HG02938 (cell line): ENCODE measurements at regions not wholly inside any gene's neighbourhood (a gene's known extent, or its start where the extent isn't known, plus 50 kb on each side); places are given as distances from the start of the nearest gene placed in this dataset.
A peak's percentile ranks its signal among the peaks of the same experiment; 100 is the strongest.
"Not testable (repeated sequence)": the region's sequence is repeated elsewhere in the genome, so short reads cannot be mapped to it uniquely, and the experiment has no call there.

Experiments
- ATAC-seq: cut with Tn5 transposase; IDR thresholded peaks from one replicate; pipeline ENCODE4 v1.9.1; 2021; ENCODE audit warnings: mild to moderate bottlenecking, moderate library complexity; ENCODE audit not compliant: unreplicated experiment

DNA sequence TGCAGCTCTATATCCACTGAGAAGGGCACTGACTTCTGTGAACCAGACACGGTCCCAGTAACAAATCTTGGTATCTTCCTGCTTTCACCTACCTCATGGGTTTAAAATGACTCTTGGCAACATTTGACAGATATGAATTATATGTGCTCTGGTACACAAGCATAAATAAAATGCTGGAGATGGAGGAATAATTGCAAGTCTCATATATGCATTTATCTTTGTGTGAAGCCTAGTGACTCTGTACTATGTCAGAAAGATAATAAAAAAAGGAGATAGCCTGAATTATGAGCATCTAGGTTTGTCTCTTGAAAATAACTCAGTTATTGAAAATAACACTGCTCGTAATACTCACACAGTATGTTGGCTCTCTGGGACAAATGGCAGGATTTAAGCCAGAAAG, 167.1 kb upstream of the CRBN start:
- ATAC-seq = no peak

GRCh38 chr3:3342141-3342540, 162.7 kb upstream of the CRBN start:
- no peak for ATAC-seq

DNA sequence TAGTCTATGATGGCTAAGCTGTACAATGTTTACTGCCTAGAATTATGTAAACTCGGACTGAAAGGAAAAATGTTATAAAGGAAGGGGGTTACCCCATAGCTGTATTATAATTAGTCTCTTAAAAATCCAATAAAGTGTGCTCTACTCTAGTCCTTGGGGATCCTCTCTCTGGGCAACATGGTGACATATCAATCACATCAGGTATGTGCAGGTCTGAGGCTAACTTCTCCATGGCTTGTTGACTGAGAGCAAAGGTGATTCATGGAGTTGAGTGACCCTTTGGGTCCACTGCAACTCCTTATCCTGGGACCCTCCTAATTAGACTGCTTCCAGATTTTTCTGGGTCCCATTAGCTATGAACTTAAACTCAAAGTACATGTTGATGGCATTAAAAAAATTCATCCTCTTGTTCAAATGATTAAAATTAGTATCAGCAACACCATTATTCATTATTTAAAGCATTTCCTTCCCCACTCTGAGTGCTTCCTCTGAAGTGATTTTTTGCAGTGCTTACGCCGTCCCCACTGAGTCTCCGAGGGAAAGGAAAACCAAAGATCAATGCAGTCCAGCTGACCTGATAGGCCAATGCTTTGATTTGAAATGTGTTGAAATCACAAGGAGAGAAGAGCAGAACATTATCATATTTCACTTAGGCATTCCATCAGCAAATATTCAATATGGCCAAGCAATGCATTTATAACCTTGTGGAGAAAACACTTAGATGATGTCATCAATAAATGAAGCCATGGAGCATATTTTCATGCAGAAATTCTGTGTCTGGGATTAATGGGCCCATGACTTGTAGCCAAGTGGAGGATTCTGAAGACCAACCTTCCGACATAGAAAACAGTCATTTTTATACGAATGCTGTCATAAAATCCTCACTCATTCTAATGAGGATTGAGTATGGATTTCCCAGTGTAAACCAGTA, 161.7 kb upstream of the CRBN start:
- ATAC-seq = no peak

DNA sequence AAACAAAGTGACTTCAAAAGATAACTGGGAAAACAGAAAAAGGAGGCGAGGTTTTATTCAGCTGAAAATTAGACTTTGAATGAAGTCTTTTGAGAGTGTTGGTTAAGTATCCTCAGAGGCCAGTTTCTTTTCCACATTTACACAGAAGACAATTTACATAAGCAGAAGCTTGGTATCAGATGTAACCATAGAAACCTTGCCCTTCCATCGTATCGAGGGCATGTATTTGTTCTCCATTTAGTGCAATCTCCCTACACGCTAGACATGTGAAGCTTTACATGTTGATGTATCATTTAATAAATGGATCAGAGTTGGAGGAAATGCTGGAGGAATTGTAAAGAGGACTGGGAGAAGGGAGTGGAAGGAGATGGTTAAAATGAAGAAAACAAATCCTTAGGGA, 161.0 kb upstream of the CRBN start:
- ATAC-seq = no peak

DNA sequence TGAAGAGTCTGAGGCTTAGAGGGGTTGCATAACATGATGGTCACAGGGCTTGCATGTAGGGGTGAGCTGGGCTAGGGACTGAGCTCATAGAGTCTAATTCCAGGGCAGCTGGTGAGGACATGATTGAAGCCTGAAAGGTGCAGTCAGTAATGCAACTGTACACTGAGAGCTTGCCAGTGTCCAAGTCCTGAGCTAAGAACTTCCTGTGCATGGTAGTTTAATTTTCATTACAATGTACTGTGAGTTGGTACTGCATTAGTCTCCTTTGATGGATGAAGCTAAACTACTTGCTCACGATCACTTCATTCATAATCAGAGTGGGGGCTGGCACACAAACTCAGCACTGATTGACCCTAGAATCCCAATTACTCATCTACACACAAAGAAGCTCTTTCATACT, 156.4 kb upstream of the CRBN start:
- ATAC-seq = no peak

DNA sequence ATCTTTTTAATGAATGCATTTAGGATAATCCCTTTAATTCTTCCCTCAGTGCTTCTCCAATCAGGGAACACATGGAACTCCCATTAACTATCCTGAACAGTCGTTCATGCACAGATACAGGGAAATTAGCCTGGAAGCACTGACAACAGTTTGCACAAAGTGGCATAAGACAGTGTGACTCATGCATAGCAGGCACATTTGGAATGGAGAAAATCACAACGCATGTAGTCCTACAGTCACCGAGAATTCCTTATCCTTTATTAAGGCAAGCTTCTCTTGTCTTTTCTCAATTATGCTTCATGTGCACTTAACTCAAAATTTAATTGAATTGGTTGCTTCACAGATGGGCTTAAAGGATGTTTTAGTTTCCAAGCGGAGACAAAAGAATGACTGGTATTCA, 155.0 kb upstream of the CRBN start:
- no peak for ATAC-seq

GRCh38 chr3:3333571-3333970, 154.1 kb upstream of the CRBN start:
- ATAC-seq = no peak

GRCh38 chr3:3316521-3316920, 137.0 kb upstream of the CRBN start:
- ATAC-seq = no peak

DNA sequence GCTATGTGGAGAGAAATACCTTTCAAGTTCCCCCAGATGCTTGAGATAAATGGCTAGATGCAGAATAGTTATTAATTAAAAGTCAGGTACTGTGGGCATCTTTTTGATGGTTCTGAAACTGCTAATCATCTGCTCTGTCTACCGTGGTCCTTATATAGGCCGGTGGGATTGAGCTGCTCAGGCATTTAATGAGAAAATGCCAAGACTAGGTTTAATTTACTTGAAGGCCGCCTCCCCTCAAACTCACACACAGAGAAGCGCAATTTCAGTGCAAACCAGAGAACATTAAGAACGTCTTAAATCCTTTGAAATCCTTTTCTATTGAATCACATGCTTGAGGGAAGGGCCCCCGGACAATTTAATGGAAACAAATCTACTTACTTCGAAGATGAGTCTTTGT, 136.4 kb upstream of the CRBN start:
- ATAC-seq = no peak

GRCh38 chr3:3309887-3310286, 130.4 kb upstream of the CRBN start:
- ATAC-seq = no peak

GRCh38 chr3:3308809-3309208, 129.3 kb upstream of the CRBN start:
- ATAC-seq = no peak

GRCh38 chr3:3307491-3307890, 128.0 kb upstream of the CRBN start:
- ATAC-seq = no peak

DNA sequence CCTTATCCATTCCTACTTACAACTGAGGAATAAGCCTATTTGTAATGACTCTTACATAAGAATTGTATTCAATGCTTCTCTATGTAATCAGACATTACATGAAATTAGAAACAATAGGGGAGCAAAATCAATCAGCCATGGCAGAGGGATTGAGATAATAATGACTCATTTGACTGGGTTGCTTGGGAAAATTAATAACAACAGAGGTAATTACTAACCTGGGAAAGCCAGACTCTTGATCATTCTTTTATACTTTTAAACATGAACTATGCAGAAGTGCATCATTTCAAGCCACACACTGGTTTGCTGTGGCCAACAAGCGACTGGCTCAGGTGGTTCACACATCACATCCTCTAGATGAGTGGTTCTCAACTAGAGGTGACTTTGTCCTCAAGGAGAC, 126.3 kb upstream of the CRBN start:
- no peak for ATAC-seq

GRCh38 chr3:3305084-3305483, 125.6 kb upstream of the CRBN start:
- ATAC-seq = no peak

GRCh38 chr3:3303636-3304035, 124.1 kb upstream of the CRBN start:
- no peak for ATAC-seq

DNA sequence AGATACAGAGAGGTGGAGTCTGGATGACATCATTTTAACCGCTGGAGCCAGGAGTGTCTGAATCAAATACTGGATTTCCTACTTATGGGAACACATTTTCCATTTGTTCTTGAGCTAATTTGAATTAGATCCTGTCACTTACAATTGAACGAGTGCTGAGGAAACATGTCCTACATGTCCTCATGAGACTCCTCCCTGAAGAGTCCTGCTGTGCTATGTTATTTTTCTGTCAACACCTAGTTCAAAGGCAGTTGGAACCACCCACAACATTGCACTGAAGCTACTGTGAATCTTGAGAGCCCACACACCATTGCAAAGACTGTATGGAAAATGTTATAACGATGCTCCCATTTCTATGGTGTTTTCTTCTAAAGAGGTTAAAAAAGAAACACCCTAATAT, 123.5 kb upstream of the CRBN start:
- no peak for ATAC-seq

- no peak for ATAC-seq
Observed at GRCh38 chr3:3301476-3301875, 122.0 kb upstream of the CRBN start.

- ATAC-seq = no peak
Observed at GRCh38 chr3:3296979-3297381, 117.5 kb upstream of the CRBN start.

DNA sequence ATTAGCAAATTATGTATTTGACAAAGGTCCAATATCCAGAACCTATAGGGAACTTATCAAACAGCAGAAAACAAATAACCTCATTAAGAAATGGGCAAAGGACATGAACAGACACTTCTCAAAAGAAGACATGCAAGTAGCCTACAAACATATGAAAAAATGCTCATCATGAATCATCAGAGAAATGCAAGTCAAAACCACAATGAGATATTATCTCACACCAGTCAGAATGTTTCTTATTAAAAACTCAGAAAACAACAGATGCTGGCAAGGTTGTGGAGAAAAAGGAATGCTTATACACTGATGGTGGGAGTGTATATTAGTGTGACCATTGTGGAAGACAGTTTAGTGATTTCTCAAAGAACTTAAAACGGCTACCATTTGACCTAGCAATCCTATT, 116.1 kb upstream of the CRBN start:
- no peak for ATAC-seq

GRCh38 chr3:3291756-3292283, 112.3 kb upstream of the CRBN start:
- not testable (repeated sequence) for ATAC-seq

DNA sequence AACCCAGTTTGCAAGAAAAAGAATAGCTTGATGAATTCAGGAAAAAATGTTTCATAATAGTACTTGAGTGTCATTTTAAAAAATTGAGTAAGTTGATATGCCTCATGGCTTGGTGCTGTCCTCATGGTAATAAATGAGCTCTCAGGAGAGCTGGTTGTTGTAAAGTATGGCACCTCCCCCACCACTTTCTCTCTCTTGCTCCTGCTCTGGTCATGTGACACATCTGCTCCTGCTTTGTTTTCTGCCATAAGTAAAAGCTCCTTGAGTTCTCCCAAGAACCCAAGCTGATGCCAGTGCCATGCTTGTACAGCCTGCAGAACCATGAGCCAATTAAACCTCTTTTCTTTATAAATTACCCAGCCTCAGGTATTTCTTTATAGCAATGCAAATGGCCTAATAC, 108.8 kb upstream of the CRBN start:
- ATAC-seq = no peak

- ATAC-seq = no peak
Observed at GRCh38 chr3:3286014-3286413, 106.5 kb upstream of the CRBN start.

- peak; percentile 69 for ATAC-seq
Observed at GRCh38 chr3:3281024-3281423, 101.5 kb upstream of the CRBN start.
